ENCODE measurements at regions not wholly inside any gene's neighbourhood (a gene's known extent, or its start where the extent isn't known, plus 50 kb on each side); places are given as distances from the start of the nearest gene placed in this dataset.

GRCh38 chrX:122552286-122552800 is 631.7 kb upstream of the GRIA3 start:
- Mint-ChIP-seq H3K36me3 (ENCODE audit: low read depth) (no peaks in the 10 kb centered on the region), H3K4me3 (no peak overlapping the region), H3K27ac (no peak overlapping the region), H3K27me3 (ENCODE audit: low read depth) (no peaks in the 10 kb centered on the region), H3K9me3 (no peaks in the 10 kb centered on the region), H3K4me1 (ENCODE audit: low read depth) (no peaks in the 10 kb centered on the region)
- DNase-seq (ENCODE audit: low spot score): no peak

GRCh38 chrX:122555925-122556324 is 628.2 kb upstream of the GRIA3 start:
- H3K27ac Mint-ChIP-seq: no peak overlapping the region
- DNase-seq (ENCODE audit: low spot score): no peak
- no peak overlapping the region for H3K4me3 Mint-ChIP-seq
- H3K4me1 Mint-ChIP-seq (ENCODE audit: low read depth): no peaks in the 10 kb centered on the region
- no peaks in the 10 kb centered on the region for H3K27me3 Mint-ChIP-seq (ENCODE audit: low read depth)
- H3K9me3 Mint-ChIP-seq: no peaks in the 10 kb centered on the region
- no peaks in the 10 kb centered on the region for H3K36me3 Mint-ChIP-seq (ENCODE audit: low read depth)

GRCh38 chrX:122565952-122566351 is 618.1 kb upstream of the GRIA3 start:
- H3K4me3 Mint-ChIP-seq: no peak overlapping the region
- no peaks in the 10 kb centered on the region for H3K27me3 Mint-ChIP-seq (ENCODE audit: low read depth)
- no peaks in the 10 kb centered on the region for H3K36me3 Mint-ChIP-seq (ENCODE audit: low read depth)
- H3K4me1 Mint-ChIP-seq (ENCODE audit: low read depth): no peaks in the 10 kb centered on the region
- DNase-seq (ENCODE audit: low spot score): no peak
- peaks cover 5% of the 10 kb centered on the region for H3K9me3 Mint-ChIP-seq
- no peak overlapping the region for H3K27ac Mint-ChIP-seq

- DNase-seq (ENCODE audit: low spot score): no peak
- Mint-ChIP-seq H3K4me3 (no peak overlapping the region), H3K9me3 (peaks cover 5% of the 10 kb centered on the region), H3K4me1 (ENCODE audit: low read depth) (no peaks in the 10 kb centered on the region), H3K27me3 (ENCODE audit: low read depth) (no peaks in the 10 kb centered on the region), H3K27ac (no peak overlapping the region), H3K36me3 (ENCODE audit: low read depth) (no peaks in the 10 kb centered on the region)
Measured at GRCh38 chrX:122566401-122566800, 617.7 kb upstream of the GRIA3 start.

GRCh38 chrX:122567911-122568310 is 616.2 kb upstream of the GRIA3 start:
- peaks cover 4% of the 10 kb centered on the region for H3K9me3 Mint-ChIP-seq
- no peaks in the 10 kb centered on the region for H3K27me3 Mint-ChIP-seq (ENCODE audit: low read depth)

GRCh38 chrX:122572461-122572860 is 611.6 kb upstream of the GRIA3 start:
- H3K27ac Mint-ChIP-seq: no peak overlapping the region
- H3K36me3 Mint-ChIP-seq (ENCODE audit: low read depth): no peaks in the 10 kb centered on the region
- DNase-seq (ENCODE audit: low spot score): no peak
- H3K27me3 Mint-ChIP-seq (ENCODE audit: low read depth): no peaks in the 10 kb centered on the region
- no peaks in the 10 kb centered on the region for H3K4me1 Mint-ChIP-seq (ENCODE audit: low read depth)
- H3K9me3 Mint-ChIP-seq: peaks cover 12% of the 10 kb centered on the region
- no peak overlapping the region for H3K4me3 Mint-ChIP-seq

More at GRCh38 chrX:122567911-122568310, 616.2 kb upstream of the GRIA3 start:
- Mint-ChIP-seq H3K4me3 (no peak overlapping the region), H3K27ac (no peak overlapping the region), H3K36me3 (ENCODE audit: low read depth) (no peaks in the 10 kb centered on the region), H3K4me1 (ENCODE audit: low read depth) (no peaks in the 10 kb centered on the region)
- DNase-seq (ENCODE audit: low spot score): no peak

GRCh38 chrX:122579036-122579435 is 605.0 kb upstream of the GRIA3 start:
- no peak for DNase-seq (ENCODE audit: low spot score)
- Mint-ChIP-seq H3K36me3 (ENCODE audit: low read depth) (no peaks in the 10 kb centered on the region), H3K9me3 (peaks cover 5% of the 10 kb centered on the region), H3K4me1 (ENCODE audit: low read depth) (no peaks in the 10 kb centered on the region), H3K27me3 (ENCODE audit: low read depth) (no peaks in the 10 kb centered on the region), H3K27ac (no peak overlapping the region), H3K4me3 (no peak overlapping the region)

GRCh38 chrX:122579526-122579925 is 604.6 kb upstream of the GRIA3 start:
- H3K27ac Mint-ChIP-seq: no peak overlapping the region
- H3K4me1 Mint-ChIP-seq (ENCODE audit: low read depth): no peaks in the 10 kb centered on the region
- DNase-seq (ENCODE audit: low spot score): no peak
- H3K36me3 Mint-ChIP-seq (ENCODE audit: low read depth): no peaks in the 10 kb centered on the region
- H3K4me3 Mint-ChIP-seq: no peak overlapping the region
- no peaks in the 10 kb centered on the region for H3K27me3 Mint-ChIP-seq (ENCODE audit: low read depth)
- H3K9me3 Mint-ChIP-seq: peaks cover 4% of the 10 kb centered on the region

- Mint-ChIP-seq H3K27me3 (ENCODE audit: low read depth) (no peaks in the 10 kb centered on the region), H3K27ac (no peak overlapping the region), H3K4me1 (ENCODE audit: low read depth) (no peaks in the 10 kb centered on the region), H3K4me3 (no peak overlapping the region), H3K36me3 (ENCODE audit: low read depth) (no peaks in the 10 kb centered on the region), H3K9me3 (peaks cover 4% of the 10 kb centered on the region)
- DNase-seq (ENCODE audit: low spot score): no peak
Measured at GRCh38 chrX:122582280-122582974, 601.7 kb upstream of the GRIA3 start.

GRCh38 chrX:122582975-122583305 is 601.1 kb upstream of the GRIA3 start:
- Mint-ChIP-seq H3K27ac (no peak overlapping the region), H3K9me3 (peaks cover 4% of the 10 kb centered on the region), H3K27me3 (ENCODE audit: low read depth) (no peaks in the 10 kb centered on the region), H3K36me3 (ENCODE audit: low read depth) (no peaks in the 10 kb centered on the region), H3K4me1 (ENCODE audit: low read depth) (no peaks in the 10 kb centered on the region), H3K4me3 (no peak overlapping the region)
- DNase-seq (ENCODE audit: low spot score): no peak

- Mint-ChIP-seq H3K36me3 (ENCODE audit: low read depth) (no peaks in the 10 kb centered on the region), H3K27me3 (ENCODE audit: low read depth) (no peaks in the 10 kb centered on the region), H3K4me1 (ENCODE audit: low read depth) (no peaks in the 10 kb centered on the region), H3K9me3 (peaks cover 4% of the 10 kb centered on the region), H3K27ac (no peak overlapping the region), H3K4me3 (no peak overlapping the region)
- DNase-seq (ENCODE audit: low spot score): no peak
Measured at GRCh38 chrX:122583551-122583950, 600.5 kb upstream of the GRIA3 start.

- H3K9me3 Mint-ChIP-seq: peaks cover 1% of the 10 kb centered on the region
- DNase-seq (ENCODE audit: low spot score): no peak
- H3K4me1 Mint-ChIP-seq (ENCODE audit: low read depth): no peaks in the 10 kb centered on the region
- H3K4me3 Mint-ChIP-seq: no peak overlapping the region
- H3K36me3 Mint-ChIP-seq (ENCODE audit: low read depth): no peaks in the 10 kb centered on the region
- no peak overlapping the region for H3K27ac Mint-ChIP-seq
- H3K27me3 Mint-ChIP-seq (ENCODE audit: low read depth): no peaks in the 10 kb centered on the region
Measured at GRCh38 chrX:122584981-122585380, 599.1 kb upstream of the GRIA3 start.

- DNase-seq (ENCODE audit: low spot score): no peak
Measured at GRCh38 chrX:122586831-122587230, 597.2 kb upstream of the GRIA3 start.

GRCh38 chrX:122591546-122591945 is 592.5 kb upstream of the GRIA3 start:
- H3K27ac Mint-ChIP-seq: no peak overlapping the region

More at GRCh38 chrX:122586831-122587230, 597.2 kb upstream of the GRIA3 start:
- Mint-ChIP-seq H3K27me3 (ENCODE audit: low read depth) (no peaks in the 10 kb centered on the region), H3K36me3 (ENCODE audit: low read depth) (no peaks in the 10 kb centered on the region), H3K9me3 (no peaks in the 10 kb centered on the region), H3K27ac (no peak overlapping the region), H3K4me3 (no peak overlapping the region), H3K4me1 (ENCODE audit: low read depth) (no peaks in the 10 kb centered on the region)

GRCh38 chrX:122596998-122597397 is 587.1 kb upstream of the GRIA3 start:
- Mint-ChIP-seq H3K9me3 (peaks cover 4% of the 10 kb centered on the region), H3K4me1 (ENCODE audit: low read depth) (no peaks in the 10 kb centered on the region), H3K27ac (no peak overlapping the region), H3K36me3 (ENCODE audit: low read depth) (no peaks in the 10 kb centered on the region), H3K27me3 (ENCODE audit: low read depth) (no peaks in the 10 kb centered on the region), H3K4me3 (no peak overlapping the region)
- DNase-seq (ENCODE audit: low spot score): no peak

More at GRCh38 chrX:122591546-122591945, 592.5 kb upstream of the GRIA3 start:
- Mint-ChIP-seq H3K36me3 (ENCODE audit: low read depth) (no peaks in the 10 kb centered on the region), H3K9me3 (peaks cover 4% of the 10 kb centered on the region), H3K27me3 (ENCODE audit: low read depth) (no peaks in the 10 kb centered on the region), H3K4me1 (ENCODE audit: low read depth) (no peaks in the 10 kb centered on the region), H3K4me3 (no peak overlapping the region)
- DNase-seq (ENCODE audit: low spot score): no peak

Data from T-helper 2 cell treated with Interferon-gamma antibody and Interleukin-4, amounts not matched to agents 5 μg/mL and 100 μg/mL, for 36 hours (primary cell).